ENCODE measurements at regions not wholly inside any gene's neighbourhood (a gene's known extent, or its start where the extent isn't known, plus 50 kb on each side); places are given as distances from the start of the nearest gene placed in this dataset.

DNA sequence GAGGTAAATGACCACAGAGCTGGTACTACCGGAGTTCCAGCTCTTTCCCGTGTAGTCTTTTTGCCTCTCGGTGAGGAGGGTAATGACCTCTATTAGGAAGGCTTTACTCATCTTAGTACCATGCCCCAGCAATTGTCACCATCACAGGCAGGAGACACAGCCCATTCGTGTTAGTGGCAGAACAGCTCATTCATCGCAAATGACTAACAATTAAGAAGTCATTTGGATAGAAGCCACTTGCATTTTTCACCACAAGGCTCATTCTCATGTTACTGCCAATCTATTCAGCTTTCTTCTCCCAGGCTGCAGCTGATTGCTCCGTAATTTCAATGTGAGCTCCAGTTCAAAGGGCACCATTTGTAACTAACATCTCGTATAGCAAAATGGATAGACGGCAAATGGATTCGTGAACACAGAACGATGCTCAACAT, 718.8 kb upstream of the TMEM132C start:
- TF ChIP-seq, protein P1, sequence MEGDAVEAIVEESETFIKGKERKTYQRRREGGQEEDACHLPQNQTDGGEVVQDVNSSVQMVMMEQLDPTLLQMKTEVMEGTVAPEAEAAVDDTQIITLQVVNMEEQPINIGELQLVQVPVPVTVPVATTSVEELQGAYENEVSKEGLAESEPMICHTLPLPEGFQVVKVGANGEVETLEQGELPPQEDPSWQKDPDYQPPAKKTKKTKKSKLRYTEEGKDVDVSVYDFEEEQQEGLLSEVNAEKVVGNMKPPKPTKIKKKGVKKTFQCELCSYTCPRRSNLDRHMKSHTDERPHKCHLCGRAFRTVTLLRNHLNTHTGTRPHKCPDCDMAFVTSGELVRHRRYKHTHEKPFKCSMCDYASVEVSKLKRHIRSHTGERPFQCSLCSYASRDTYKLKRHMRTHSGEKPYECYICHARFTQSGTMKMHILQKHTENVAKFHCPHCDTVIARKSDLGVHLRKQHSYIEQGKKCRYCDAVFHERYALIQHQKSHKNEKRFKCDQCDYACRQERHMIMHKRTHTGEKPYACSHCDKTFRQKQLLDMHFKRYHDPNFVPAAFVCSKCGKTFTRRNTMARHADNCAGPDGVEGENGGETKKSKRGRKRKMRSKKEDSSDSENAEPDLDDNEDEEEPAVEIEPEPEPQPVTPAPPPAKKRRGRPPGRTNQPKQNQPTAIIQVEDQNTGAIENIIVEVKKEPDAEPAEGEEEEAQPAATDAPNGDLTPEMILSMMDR (IDR thresholded peaks at IDR 0.05; ENCODE audit: low read length) = no peak
- TF ChIP-seq EZH2 (IDR thresholded peaks at IDR 0.05; ENCODE audit: borderline replicate concordance, low read length) = no peak
